GM23338 (cell line): ENCODE measurements at regions not wholly inside any gene's neighbourhood (a gene's known extent, or its start where the extent isn't known, plus 50 kb on each side); places are given as distances from the start of the nearest gene placed in this dataset.

Experiments used
- ATAC-seq: fragments of 200-7000 bp; cut with Tn5 transposase; 3 replicates; pipeline ENCODE4 v1.9.1; 2020
- DNase-seq: peaks from one replicate; pipeline ENCODE4 v3.0.0-alpha.2; 2015; ENCODE audit warnings: low spot score
- H2AFZ ChIP-seq: fragments of 200-600 bp; sonication (generic); 2 replicates; pipeline ENCODE4 v1.8.0; 2016; ENCODE audit warnings: antibody characterized with exemption, mild to moderate bottlenecking, moderate library complexity
- H3F3A ChIP-seq: fragments of 200-600 bp; sonication (generic); replicated peaks from 2 replicates; pipeline ENCODE4 v1.8.0; 2017; ENCODE audit warnings: antibody characterized with exemption, mixed run types, low read depth
- H3K27ac ChIP-seq: fragments of 200-600 bp; sonication (generic); 2 replicates; pipeline ENCODE4 v1.6.1; 2016; ENCODE audit warnings: low read depth
- H3K27me3 ChIP-seq: fragments of 200-600 bp; sonication (generic); 2 replicates; pipeline ENCODE4 v1.8.0; 2016; ENCODE audit warnings: mild to moderate bottlenecking, mixed run types, moderate library complexity; ENCODE audit not compliant: insufficient read depth
- H3K36me3 ChIP-seq: fragments of 200-600 bp; sonication (generic); 2 replicates; pipeline ENCODE4 v1.8.0; 2016; ENCODE audit warnings: mild to moderate bottlenecking; ENCODE audit not compliant: insufficient read depth
- H3K4me1 ChIP-seq: fragments of 200-600 bp; sonication (generic); 2 replicates; pipeline ENCODE4 v1.8.0; 2016; ENCODE audit warnings: mild to moderate bottlenecking, moderate library complexity; ENCODE audit not compliant: insufficient read depth
- H3K4me2 ChIP-seq: fragments of 200-600 bp; sonication (generic); 2 replicates; pipeline ENCODE4 v1.7.1; 2017; ENCODE audit warnings: mixed run types
- H3K4me3 ChIP-seq: fragments of 200-600 bp; sonication (generic); 2 replicates; pipeline ENCODE4 v1.6.1; 2016; ENCODE audit warnings: mixed run types
- H3K79me2 ChIP-seq: fragments of 200-600 bp; sonication (generic); replicated peaks from 2 replicates; pipeline ENCODE4 v1.8.0; 2017; ENCODE audit warnings: mild to moderate bottlenecking; ENCODE audit not compliant: insufficient read depth
- H3K9me2 ChIP-seq: fragments of 200-600 bp; sonication (generic); 2 replicates; pipeline ENCODE4 v1.8.0; 2017; ENCODE audit not compliant: insufficient read depth
- H4K20me1 ChIP-seq: fragments of 200-600 bp; sonication (generic); replicated peaks from 2 replicates; pipeline ENCODE4 v1.8.0; 2017; ENCODE audit warnings: mild to moderate bottlenecking; ENCODE audit not compliant: insufficient read depth
- H3K27ac Mint-ChIP-seq: 2 replicates; pipeline ENCODE4 v1.8.0; 2020; ENCODE audit warnings: inconsistent platforms, mild to moderate bottlenecking, moderate library complexity, mixed read lengths
- H3K27me3 Mint-ChIP-seq: 3 replicates; pipeline ENCODE4 v1.8.0; 2022; ENCODE audit warnings: low read depth, mild to moderate bottlenecking, moderate library complexity, mixed read lengths, inconsistent platforms; ENCODE audit not compliant: insufficient read depth, poor library complexity
- H3K36me3 Mint-ChIP-seq: 3 replicates; pipeline ENCODE4 v1.8.0; 2021; ENCODE audit warnings: low read depth, mild to moderate bottlenecking, inconsistent platforms, moderate library complexity, mixed read lengths
- H3K4me1 Mint-ChIP-seq: 3 replicates; pipeline ENCODE4 v1.8.0; 2020; ENCODE audit warnings: mild to moderate bottlenecking, inconsistent platforms, mixed read lengths
- H3K4me3 Mint-ChIP-seq: 3 replicates; pipeline ENCODE4 v1.8.0; 2021; ENCODE audit warnings: moderate library complexity, mild to moderate bottlenecking, inconsistent platforms, mixed read lengths
- H3K9me3 Mint-ChIP-seq: 3 replicates; pipeline ENCODE4 v1.8.0; 2020; ENCODE audit warnings: moderate library complexity, mild to moderate bottlenecking, inconsistent platforms, mixed read lengths
- CTCF ChIP-seq, 2 experiments: fragments of 200-600 bp in 1 of 2; sonication (generic) in 1 of 2; conservative IDR thresholded peaks; 2 replicates each; pipeline versions ENCODE4 v1.5.1 to v1.6.1; 2016 to 2017; ENCODE audit warnings: antibody characterized with exemption in 2 of 2, low read depth in 2 of 2, mild to moderate bottlenecking in 2 of 2, moderate library complexity in 1 of 2
- ETS1 ChIP-seq: IDR thresholded peaks from 2 replicates; pipeline ENCODE4 v1.6.1; 2016; ENCODE audit warnings: antibody characterized with exemption
- EZH2 ChIP-seq: fragments of 200-600 bp; sonication (generic); IDR thresholded peaks from one replicate; pipeline ENCODE4 v1.8.0; 2017; ENCODE audit warnings: antibody characterized with exemption, mild to moderate bottlenecking, low read depth; ENCODE audit not compliant: unreplicated experiment
- EZH2phosphoT487 ChIP-seq: fragments of 200-600 bp; sonication (generic); IDR thresholded peaks from one replicate; pipeline ENCODE4 v1.8.1; 2018; ENCODE audit warnings: antibody characterized with exemption; ENCODE audit not compliant: unreplicated experiment
- JUNB ChIP-seq: IDR thresholded peaks from one replicate; pipeline ENCODE4 v1.6.1; 2016; ENCODE audit warnings: antibody characterized with exemption; ENCODE audit not compliant: unreplicated experiment
- NANOG ChIP-seq: IDR thresholded peaks from 2 replicates; pipeline ENCODE4 v1.6.1; 2016; ENCODE audit warnings: antibody characterized with exemption, borderline replicate concordance
- STAT1 ChIP-seq: IDR thresholded peaks from one replicate; pipeline ENCODE4 v1.6.1; 2016; ENCODE audit warnings: antibody characterized with exemption; ENCODE audit not compliant: unreplicated experiment
- ZNF114 ChIP-seq: fragments of 250-450 bp; sonication (Bioruptor Pico); IDR thresholded peaks from 2 replicates; pipeline ENCODE4 v1.5.0; 2020; ENCODE audit warnings: mild to moderate bottlenecking, moderate library complexity
- ZNF331 ChIP-seq: fragments of 250-450 bp; sonication (Bioruptor Pico); IDR thresholded peaks from 2 replicates; pipeline ENCODE4 v1.5.0; 2020; ENCODE audit warnings: low read depth, mild to moderate bottlenecking, moderate library complexity
- ZNF462 ChIP-seq: fragments of 250-450 bp; sonication (Bioruptor Pico); IDR thresholded peaks from 2 replicates; pipeline ENCODE4 v1.5.0; 2020; ENCODE audit warnings: mild to moderate bottlenecking, moderate library complexity

- Histone ChIP-seq H3K36me3 (no peaks in the 10 kb centered on the region), H4K20me1 (no peaks in the 10 kb centered on the region), H3K79me2 (no peaks in the 10 kb centered on the region), H3K4me2 (no peak overlapping the region), H3F3A (no peaks in the 10 kb centered on the region), H3K27me3 (no peaks in the 10 kb centered on the region), H2AFZ (no peak overlapping the region), H3K4me1 (no peaks in the 10 kb centered on the region), H3K4me3 (no peak overlapping the region), H3K27ac (no peak overlapping the region), H3K9me2 (peaks cover 9% of the 10 kb centered on the region; the same call in 1 of the 2 replicates)
- Mint-ChIP-seq H3K9me3 (peaks cover 2% of the 10 kb centered on the region; the same call in 2 of the 3 replicates), H3K4me3 (no peak overlapping the region), H3K27me3 (peaks cover 2% of the 10 kb centered on the region), H3K36me3 (no peaks in the 10 kb centered on the region), H3K4me1 (no peaks in the 10 kb centered on the region; the same call in 2 of the 3 replicates), H3K27ac (no peak overlapping the region)
- TF ChIP-seq EZH2 (no peak), ETS1 (no peak), ZNF331 (no peak), JUNB (no peak), NANOG (no peak), STAT1 (no peak)
- ATAC-seq = no peak
- no peak for DNase-seq
Measured at GRCh38 chr18:53907921-53908320, 316.5 kb downstream of the MBD2 start.

- no peak overlapping the region for H3K27ac Mint-ChIP-seq
- H3K27me3 ChIP-seq = no peaks in the 10 kb centered on the region
Measured at GRCh38 chr18:53906681-53907080, 317.8 kb downstream of the MBD2 start.

More at GRCh38 chr18:53906681-53907080, 317.8 kb downstream of the MBD2 start:
- peaks cover 2% of the 10 kb centered on the region; the same call in 2 of the 3 replicates for H3K9me3 Mint-ChIP-seq
- H3K36me3 Mint-ChIP-seq = no peaks in the 10 kb centered on the region
- no peaks in the 10 kb centered on the region for H3K79me2 ChIP-seq
- no peak for DNase-seq
- no peaks in the 10 kb centered on the region for H3K4me1 ChIP-seq
- no peak overlapping the region for H2AFZ ChIP-seq
- no peaks in the 10 kb centered on the region; the same call in 2 of the 3 replicates for H3K4me1 Mint-ChIP-seq
- H3K4me2 ChIP-seq = no peak overlapping the region
- H3K27ac ChIP-seq = no peak overlapping the region
- peaks cover 2% of the 10 kb centered on the region for H3K27me3 Mint-ChIP-seq
- H4K20me1 ChIP-seq = no peaks in the 10 kb centered on the region
- H3K4me3 ChIP-seq = no peak overlapping the region
- H3K36me3 ChIP-seq = no peaks in the 10 kb centered on the region
- ATAC-seq = no peak
- H3F3A ChIP-seq = no peaks in the 10 kb centered on the region
- no peak for TF ChIP-seq EZH2
- no peak for TF ChIP-seq JUNB
- TF ChIP-seq ZNF114 (CRISPR knock-in tag) = no peak
- no peak for TF ChIP-seq ETS1
- no peak for TF ChIP-seq CTCF (conservative IDR thresholded peaks at IDR 0.05; ENCODE audit: low read depth in 2 of 2)
- no peak for TF ChIP-seq EZH2phosphoT487
- TF ChIP-seq NANOG = no peak
- TF ChIP-seq ZNF462 = no peak
- peaks cover 9% of the 10 kb centered on the region; the same call in 1 of the 2 replicates for H3K9me2 ChIP-seq
- H3K4me3 Mint-ChIP-seq = no peak overlapping the region
